Gastrocnemius medialis (tissue), 4 donors: ENCODE measurements at regions not wholly inside any gene's neighbourhood (a gene's known extent, or its start where the extent isn't known, plus 50 kb on each side); places are given as distances from the start of the nearest gene placed in this dataset.

Source experiments
- ATAC-seq, 2 donors: fragments of 150-250 bp; one replicate each; pipeline ENCODE4 v1.9.1; 2016
- DNase-seq, 2 donors: peaks; one replicate each; pipeline ENCODE4 v3.0.0-alpha.2; 2019
- H3K27ac ChIP-seq, 4 donors: fragments of 200-600 bp; sonication (generic); 1 replicate in 1 of 4; 2 replicates in 3 of 4; pipeline ENCODE4 v1.5.1; 2016 to 2018; ENCODE audit warnings: mild to moderate bottlenecking in 2 of 4, moderate library complexity in 1 of 4
- H3K27me3 ChIP-seq, 3 donors: fragments of 200-600 bp; sonication (generic) in 2 of 3; 1 replicate in 1 of 3; 2 replicates in 2 of 3; pipeline versions ENCODE4 v1.5.1 to v1.6.0; 2016 to 2019; ENCODE audit warnings: mild to moderate bottlenecking in 1 of 3, moderate library complexity in 1 of 3
- H3K36me3 ChIP-seq, 2 donors: fragments of 200-600 bp; sonication (generic) in 1 of 2; one replicate each; pipeline ENCODE4 v1.5.1; 2017 to 2018
- H3K4me1 ChIP-seq, 2 donors: fragments of 200-600 bp; sonication (generic) in 1 of 2; one replicate each; pipeline ENCODE4 v1.5.1; 2016 to 2017; ENCODE audit warnings: mild to moderate bottlenecking in 2 of 2
- H3K4me3 ChIP-seq, 4 donors: fragments of 200-600 bp; sonication (generic) in 3 of 4; 1 replicate in 1 of 4; 2 replicates in 3 of 4; pipeline ENCODE4 v1.5.1; 2016 to 2019; ENCODE audit warnings: mild to moderate bottlenecking in 2 of 4
- H3K9me3 ChIP-seq, 3 donors: fragments of 200-600 bp; sonication (generic) in 2 of 3; 1 replicate in 1 of 3; 2 replicates in 2 of 3; pipeline ENCODE4 v1.5.1; 2016 to 2019
- POLR2A ChIP-seq, 2 donors: fragments of 450-650 bp; IDR thresholded peaks; one replicate each; pipeline ENCODE4 v1.6.1; 2017; ENCODE audit warnings: antibody characterized with exemption in 2 of 2, mild to moderate bottlenecking in 2 of 2, moderate library complexity in 2 of 2
- in situ Hi-C, 4 donors: fragments of 200-750 bp; cut with MboI; loops; one replicate each; pipeline versions ENCODE4 v1.15.0 to v1.8.0; 2017; ENCODE audit warnings: low sequenced_read_pairs in 4 of 4
- intact Hi-C: fragments of 100-400 bp; cut with DNase I; formaldehyde crosslinking; loops from one replicate; pipeline ENCODE4 v1.15.1; 2023; ENCODE audit warnings: low total_unique reads
- TF ChIP-seq, protein P1 (sequence below), 5 experiments: fragments of 450-650 bp in 3 of 5; fragments of 200-600 bp in 2 of 5; sonication (generic) in 2 of 5; IDR thresholded peaks in 4 of 5; conservative IDR thresholded peaks in 1 of 5; 1 replicate in 4 of 5; 2 replicates in 1 of 5; pipeline ENCODE4 v1.5.1; 2016 to 2019; ENCODE audit warnings: antibody characterized with exemption in 5 of 5, mild to moderate bottlenecking in 3 of 5, moderate library complexity in 3 of 5

DNA sequence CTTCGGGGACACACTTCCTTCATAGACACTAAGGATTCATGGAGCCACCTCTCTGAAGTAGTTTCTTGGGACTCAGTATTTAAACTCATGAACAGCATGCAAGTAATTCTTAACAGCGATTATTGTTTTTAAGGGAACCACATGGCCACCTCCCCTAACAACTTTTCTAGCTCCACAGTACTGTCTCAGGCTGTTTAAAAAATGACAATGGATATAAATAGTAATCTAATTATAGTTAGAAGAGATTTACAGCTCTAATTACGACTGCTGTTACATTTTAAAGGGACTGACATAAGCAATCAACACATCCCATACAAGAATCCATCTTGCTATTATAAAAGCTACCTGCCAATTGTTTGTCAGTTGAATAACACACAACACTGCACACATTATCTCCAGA lies 72.1 kb upstream of the HDGFL1 start:
- Histone ChIP-seq H3K9me3 (no peaks in the 10 kb centered on the region), H3K36me3 (no peaks in the 10 kb centered on the region), H3K27ac (no peak overlapping the region), H3K4me1 (no peaks in the 10 kb centered on the region), H3K4me3 (no peak overlapping the region), H3K27me3 (no peaks in the 10 kb centered on the region)
- intact Hi-C loops (no loop called here), in situ Hi-C loops (no loop called here)
- TF ChIP-seq, protein P1, sequence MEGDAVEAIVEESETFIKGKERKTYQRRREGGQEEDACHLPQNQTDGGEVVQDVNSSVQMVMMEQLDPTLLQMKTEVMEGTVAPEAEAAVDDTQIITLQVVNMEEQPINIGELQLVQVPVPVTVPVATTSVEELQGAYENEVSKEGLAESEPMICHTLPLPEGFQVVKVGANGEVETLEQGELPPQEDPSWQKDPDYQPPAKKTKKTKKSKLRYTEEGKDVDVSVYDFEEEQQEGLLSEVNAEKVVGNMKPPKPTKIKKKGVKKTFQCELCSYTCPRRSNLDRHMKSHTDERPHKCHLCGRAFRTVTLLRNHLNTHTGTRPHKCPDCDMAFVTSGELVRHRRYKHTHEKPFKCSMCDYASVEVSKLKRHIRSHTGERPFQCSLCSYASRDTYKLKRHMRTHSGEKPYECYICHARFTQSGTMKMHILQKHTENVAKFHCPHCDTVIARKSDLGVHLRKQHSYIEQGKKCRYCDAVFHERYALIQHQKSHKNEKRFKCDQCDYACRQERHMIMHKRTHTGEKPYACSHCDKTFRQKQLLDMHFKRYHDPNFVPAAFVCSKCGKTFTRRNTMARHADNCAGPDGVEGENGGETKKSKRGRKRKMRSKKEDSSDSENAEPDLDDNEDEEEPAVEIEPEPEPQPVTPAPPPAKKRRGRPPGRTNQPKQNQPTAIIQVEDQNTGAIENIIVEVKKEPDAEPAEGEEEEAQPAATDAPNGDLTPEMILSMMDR (IDR thresholded peaks at IDR 0.05 in 4 of 5, conservative IDR thresholded peaks at IDR 0.05 in 1 of 5) = no peak
- no peak for TF ChIP-seq POLR2A (IDR thresholded peaks at IDR 0.05)
- no peak for ATAC-seq
- no peak for DNase-seq

DNA sequence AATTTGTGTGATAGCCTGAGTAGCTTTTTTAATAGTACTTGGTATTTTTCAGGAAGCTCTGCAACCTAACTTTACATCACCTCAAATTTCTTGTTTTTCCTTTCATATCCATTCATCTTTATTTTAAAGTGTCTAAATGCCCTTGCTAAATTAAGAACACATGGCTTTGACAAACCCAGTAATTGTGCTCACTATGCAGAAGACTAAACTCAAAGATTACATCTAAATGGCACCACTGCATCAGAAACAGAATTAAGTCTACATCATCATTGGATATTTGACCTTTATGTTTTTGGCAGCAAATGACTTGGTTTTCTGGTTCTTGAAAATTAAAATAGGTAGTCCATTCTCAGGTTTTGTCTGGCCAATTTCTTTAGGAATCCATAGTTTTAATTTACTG lies 69.6 kb upstream of the HDGFL1 start:
- H3K36me3 ChIP-seq = no peaks in the 10 kb centered on the region
- TF ChIP-seq, protein P1 (IDR thresholded peaks at IDR 0.05 in 4 of 5, conservative IDR thresholded peaks at IDR 0.05 in 1 of 5) = no peak
- no peak for TF ChIP-seq POLR2A (IDR thresholded peaks at IDR 0.05)
- no peak overlapping the region for H3K27ac ChIP-seq
- in situ Hi-C loops = no loop called here
- DNase-seq (no peak), ATAC-seq (no peak)
- H3K4me1 ChIP-seq = no peaks in the 10 kb centered on the region
- H3K4me3 ChIP-seq = no peak overlapping the region
- H3K27me3 ChIP-seq = no peaks in the 10 kb centered on the region
- intact Hi-C loops = no loop called here
- no peaks in the 10 kb centered on the region for H3K9me3 ChIP-seq

DNA sequence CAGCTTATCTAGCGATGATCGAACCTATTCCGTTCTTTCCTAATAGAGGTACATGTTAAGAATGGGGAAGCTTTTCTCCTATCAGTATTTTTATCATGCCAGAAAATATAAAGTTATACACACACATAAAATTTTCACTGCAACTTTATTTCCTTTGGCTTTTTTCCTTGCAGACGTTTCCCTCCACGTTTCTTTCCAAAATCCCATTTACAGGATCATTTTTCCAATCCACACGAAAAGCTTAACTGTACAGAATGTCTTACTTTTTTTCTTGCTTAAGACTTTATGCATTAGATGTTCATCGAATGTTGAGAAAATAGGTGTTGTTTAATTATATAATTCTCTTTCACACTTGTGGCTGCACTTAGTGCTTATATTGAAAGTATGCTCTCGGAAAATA lies 62.9 kb upstream of the HDGFL1 start:
- TF ChIP-seq, protein P1 (IDR thresholded peaks at IDR 0.05 in 4 of 5, conservative IDR thresholded peaks at IDR 0.05 in 1 of 5) = no peak
- TF ChIP-seq POLR2A (IDR thresholded peaks at IDR 0.05) = no peak
- no peak for DNase-seq
- H3K36me3 ChIP-seq = no peaks in the 10 kb centered on the region
- ATAC-seq = no peak
- H3K27me3 ChIP-seq = no peaks in the 10 kb centered on the region
- H3K4me1 ChIP-seq = no peaks in the 10 kb centered on the region
- intact Hi-C loops (no loop called here), in situ Hi-C loops (no loop called here)
- no peak overlapping the region for H3K27ac ChIP-seq
- H3K9me3 ChIP-seq = no peaks in the 10 kb centered on the region
- H3K4me3 ChIP-seq = no peak overlapping the region

DNA sequence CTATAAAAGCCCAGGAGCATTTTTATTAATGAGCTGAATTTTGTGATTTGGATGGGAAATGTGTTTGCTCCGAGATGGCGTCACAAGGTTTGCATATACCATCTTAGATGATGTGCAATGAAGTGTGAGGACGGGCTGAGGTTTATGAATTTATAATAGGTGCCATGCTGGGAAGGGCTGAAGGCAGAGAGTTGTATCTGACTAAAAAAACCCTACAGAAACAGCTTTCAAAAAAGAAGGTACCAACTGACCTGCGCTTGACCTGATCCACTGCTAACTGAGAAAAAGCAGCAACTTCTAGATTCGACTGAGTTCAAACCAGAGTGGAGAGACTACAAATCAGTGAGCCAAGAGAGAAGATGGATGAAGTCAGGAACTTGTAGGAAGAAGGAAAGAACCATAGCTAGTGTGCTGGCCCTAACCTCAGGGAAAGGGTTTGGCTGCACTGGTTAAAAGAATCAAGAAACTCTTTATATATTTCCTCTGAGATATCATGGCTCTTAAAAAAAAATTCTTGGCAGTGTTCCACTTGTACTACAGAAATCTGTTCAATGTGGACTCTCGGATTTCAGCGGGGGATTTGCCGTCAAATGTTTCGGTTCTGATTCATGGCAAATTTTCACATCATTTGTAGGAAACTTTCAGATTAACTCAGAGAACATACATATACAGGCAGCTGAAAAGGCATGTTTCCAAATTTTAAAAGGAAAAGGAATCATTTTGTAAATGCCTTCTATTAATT lies 56.5 kb upstream of the HDGFL1 start:
- Histone ChIP-seq H3K4me3 (no peak overlapping the region), H3K9me3 (no peaks in the 10 kb centered on the region), H3K27ac (no peak overlapping the region), H3K4me1 (no peaks in the 10 kb centered on the region), H3K36me3 (no peaks in the 10 kb centered on the region), H3K27me3 (no peaks in the 10 kb centered on the region)
- intact Hi-C loops (no loop called here), in situ Hi-C loops (no loop called here)
- DNase-seq (no peak), ATAC-seq (no peak)
- TF ChIP-seq, protein P1 (IDR thresholded peaks at IDR 0.05 in 4 of 5, conservative IDR thresholded peaks at IDR 0.05 in 1 of 5) = no peak
- no peak for TF ChIP-seq POLR2A (IDR thresholded peaks at IDR 0.05)

DNA sequence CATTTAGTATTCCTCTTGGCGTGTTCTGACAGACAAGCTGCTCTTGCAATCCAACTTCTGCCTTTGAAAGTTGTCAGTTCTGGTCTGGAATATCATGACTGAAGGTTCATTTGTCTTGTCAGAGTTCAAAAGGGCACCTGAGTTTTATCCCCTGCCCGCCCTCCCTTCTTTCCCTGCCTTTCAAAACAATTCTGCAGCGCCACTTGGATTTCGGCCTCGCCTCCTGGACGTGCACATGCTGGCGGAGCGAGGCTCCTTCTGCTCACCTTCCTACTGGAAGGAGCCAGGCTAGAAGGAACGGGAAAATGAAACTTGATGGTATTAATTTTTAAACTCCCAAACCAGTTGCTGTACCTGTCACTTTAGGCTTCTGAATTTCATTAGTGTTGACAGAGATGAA lies 55.7 kb upstream of the HDGFL1 start:
- intact Hi-C loops (no loop called here), in situ Hi-C loops (no loop called here)
- Histone ChIP-seq H3K4me1 (no peaks in the 10 kb centered on the region), H3K4me3 (no peak overlapping the region), H3K27me3 (no peaks in the 10 kb centered on the region), H3K27ac (no peak overlapping the region), H3K9me3 (no peaks in the 10 kb centered on the region), H3K36me3 (no peaks in the 10 kb centered on the region)
- TF ChIP-seq POLR2A (IDR thresholded peaks at IDR 0.05) = no peak
- TF ChIP-seq, protein P1 (IDR thresholded peaks at IDR 0.05 in 4 of 5, conservative IDR thresholded peaks at IDR 0.05 in 1 of 5) = no peak
- no peak for DNase-seq
- ATAC-seq = no peak
